Left lung (tissue), 4 donors: ENCODE measurements at regions not wholly inside any gene's neighbourhood (a gene's known extent, or its start where the extent isn't known, plus 50 kb on each side); places are given as distances from the start of the nearest gene placed in this dataset.

Experiments
- ATAC-seq: fragments of 200-7000 bp; cut with Tn5 transposase; one replicate; pipeline ENCODE4 v1.9.1; 2020; ENCODE audit warnings: moderate library complexity
- DNase-seq, 4 donors: peaks; one replicate each; pipeline ENCODE4 v3.0.0-alpha.2; 2013 to 2020
- H3K27ac ChIP-seq, 2 donors: fragments of 200-600 bp; sonication (generic) in 1 of 2; one replicate each; pipeline versions ENCODE4 v1.5.0 to v1.8.0; 2020 to 2021
- H3K27me3 ChIP-seq, 2 donors: fragments of 200-600 bp; sonication (generic) in 1 of 2; one replicate each; pipeline versions ENCODE4 v1.5.0 to v1.8.0; 2020 to 2021
- H3K36me3 ChIP-seq, 2 donors: fragments of 200-600 bp; sonication (generic) in 1 of 2; one replicate each; pipeline versions ENCODE4 v1.5.0 to v1.8.0; 2020 to 2021
- H3K4me1 ChIP-seq, 2 donors: fragments of 200-600 bp; one replicate each; pipeline ENCODE4 v1.8.0; 2021
- H3K4me3 ChIP-seq, 2 donors: fragments of 200-600 bp; sonication (generic) in 1 of 2; one replicate each; pipeline versions ENCODE4 v1.5.0 to v1.8.0; 2020 to 2021; ENCODE audit warnings: mild to moderate bottlenecking in 1 of 2
- H3K9me3 ChIP-seq, 2 donors: fragments of 200-600 bp; sonication (generic) in 1 of 2; one replicate each; pipeline versions ENCODE4 v1.5.0 to v1.8.0; 2020 to 2021
- intact Hi-C, 2 donors: fragments of 100-400 bp; cut with DNase I; formaldehyde crosslinking; loops; one replicate each; pipeline versions ENCODE4 v1.11.2 to v1.14.2; 2022
- TF ChIP-seq, protein P1 (sequence below), 2 donors: fragments of 200-600 bp; sonication (generic) in 1 of 2; IDR thresholded peaks; one replicate each; pipeline versions ENCODE4 v1.5.0 to v1.8.0; 2021; ENCODE audit warnings: antibody characterized with exemption in 2 of 2
- donor health status: DM: no; HTN: yes; CAD: no.
- donor health status: DM: no; HTN: no; CAD: no.

- Histone ChIP-seq H3K4me1 (peaks cover 0 to 7% of the 10 kb centered on the region in 2 donors), H3K9me3 (no peaks in the 10 kb centered on the region), H3K27me3 (peaks cover 21 to 64% of the 10 kb centered on the region in 2 donors), H3K4me3 (no peak overlapping the region), H3K36me3 (no peaks in the 10 kb centered on the region), H3K27ac (no peak overlapping the region)
- intact Hi-C loops, result no loop called here
- no peak for DNase-seq
- TF ChIP-seq, protein P1, sequence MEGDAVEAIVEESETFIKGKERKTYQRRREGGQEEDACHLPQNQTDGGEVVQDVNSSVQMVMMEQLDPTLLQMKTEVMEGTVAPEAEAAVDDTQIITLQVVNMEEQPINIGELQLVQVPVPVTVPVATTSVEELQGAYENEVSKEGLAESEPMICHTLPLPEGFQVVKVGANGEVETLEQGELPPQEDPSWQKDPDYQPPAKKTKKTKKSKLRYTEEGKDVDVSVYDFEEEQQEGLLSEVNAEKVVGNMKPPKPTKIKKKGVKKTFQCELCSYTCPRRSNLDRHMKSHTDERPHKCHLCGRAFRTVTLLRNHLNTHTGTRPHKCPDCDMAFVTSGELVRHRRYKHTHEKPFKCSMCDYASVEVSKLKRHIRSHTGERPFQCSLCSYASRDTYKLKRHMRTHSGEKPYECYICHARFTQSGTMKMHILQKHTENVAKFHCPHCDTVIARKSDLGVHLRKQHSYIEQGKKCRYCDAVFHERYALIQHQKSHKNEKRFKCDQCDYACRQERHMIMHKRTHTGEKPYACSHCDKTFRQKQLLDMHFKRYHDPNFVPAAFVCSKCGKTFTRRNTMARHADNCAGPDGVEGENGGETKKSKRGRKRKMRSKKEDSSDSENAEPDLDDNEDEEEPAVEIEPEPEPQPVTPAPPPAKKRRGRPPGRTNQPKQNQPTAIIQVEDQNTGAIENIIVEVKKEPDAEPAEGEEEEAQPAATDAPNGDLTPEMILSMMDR (IDR thresholded peaks at IDR 0.05), result no peak
- ATAC-seq, result no peak
Observed at GRCh38 chr13:112207129-112207528, 140.2 kb downstream of the SOX1 start.

DNA sequence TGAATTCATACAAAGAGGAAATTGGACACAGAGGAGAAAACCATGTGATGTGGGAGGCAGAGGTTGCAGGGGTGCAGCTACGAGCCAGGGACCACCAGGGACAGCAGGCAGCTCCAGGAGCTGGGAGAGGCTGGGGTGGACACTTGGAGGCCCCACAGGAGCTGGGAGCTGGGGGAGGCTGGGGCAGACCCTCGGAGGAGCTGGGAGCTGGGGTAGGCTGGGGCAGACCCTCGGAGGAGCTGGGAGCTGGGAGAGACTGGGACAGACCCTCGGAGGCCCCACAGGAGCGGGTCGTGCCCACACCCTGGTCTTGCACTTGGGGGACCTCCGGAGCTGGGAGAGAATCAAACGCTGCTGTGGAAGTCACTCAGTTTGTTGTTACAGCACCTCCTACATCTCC, 141.7 kb downstream of the SOX1 start:
- intact Hi-C loops, result no loop called here
- Histone ChIP-seq H3K27me3 (peaks cover 21 to 59% of the 10 kb centered on the region in 2 donors), H3K27ac (no peak overlapping the region), H3K4me3 (no peak overlapping the region), H3K36me3 (no peaks in the 10 kb centered on the region), H3K4me1 (peaks cover 0 to 7% of the 10 kb centered on the region in 2 donors), H3K9me3 (no peaks in the 10 kb centered on the region)
- TF ChIP-seq, protein P1 (IDR thresholded peaks at IDR 0.05), result no peak
- DNase-seq (no peak), ATAC-seq (no peak)

- no peaks in the 10 kb centered on the region for H3K36me3 ChIP-seq
- peaks cover 0 to 7% of the 10 kb centered on the region in 2 donors for H3K4me1 ChIP-seq
- H3K9me3 ChIP-seq, result no peaks in the 10 kb centered on the region
- intact Hi-C loops, result no loop called here
- peaks cover 21 to 57% of the 10 kb centered on the region in 2 donors for H3K27me3 ChIP-seq
- no peak for DNase-seq
- no peak overlapping the region for H3K27ac ChIP-seq
- TF ChIP-seq, protein P1 (IDR thresholded peaks at IDR 0.05), result no peak
- no peak for ATAC-seq
- H3K4me3 ChIP-seq, result no peak overlapping the region
Observed at GRCh38 chr13:112209266-112209665, 142.3 kb downstream of the SOX1 start.

DNA sequence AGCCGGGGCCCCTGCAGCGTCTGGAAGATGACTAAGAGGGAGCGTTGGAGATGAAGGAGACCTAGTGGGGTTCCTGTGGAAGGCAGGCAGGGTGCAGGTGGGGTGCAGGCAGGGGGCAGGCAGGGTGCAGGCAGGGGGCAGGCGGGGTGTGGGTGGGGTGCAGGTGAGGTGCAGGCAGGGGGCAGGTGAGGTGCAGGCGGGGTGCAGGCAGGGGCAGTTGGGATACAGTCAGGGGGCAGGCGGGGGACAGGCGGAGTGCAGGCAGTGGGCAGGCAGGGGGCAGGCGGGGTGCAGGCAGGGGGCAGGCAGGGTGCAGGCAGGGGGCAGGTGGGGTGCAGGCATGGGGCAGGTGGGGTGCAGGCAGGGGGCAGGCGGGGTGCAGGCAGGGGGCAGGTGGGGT, 142.8 kb downstream of the SOX1 start:
- no peak overlapping the region for H3K4me3 ChIP-seq
- H3K9me3 ChIP-seq, result no peaks in the 10 kb centered on the region
- DNase-seq, result no peak
- intact Hi-C loops, result no loop called here
- no peaks in the 10 kb centered on the region for H3K36me3 ChIP-seq
- H3K4me1 ChIP-seq, result peaks cover 0 to 5% of the 10 kb centered on the region in 2 donors
- no peak overlapping the region for H3K27ac ChIP-seq
- no peak for ATAC-seq
- TF ChIP-seq, protein P1 (IDR thresholded peaks at IDR 0.05), result no peak
- H3K27me3 ChIP-seq, result peaks cover 16 to 52% of the 10 kb centered on the region in 2 donors

DNA sequence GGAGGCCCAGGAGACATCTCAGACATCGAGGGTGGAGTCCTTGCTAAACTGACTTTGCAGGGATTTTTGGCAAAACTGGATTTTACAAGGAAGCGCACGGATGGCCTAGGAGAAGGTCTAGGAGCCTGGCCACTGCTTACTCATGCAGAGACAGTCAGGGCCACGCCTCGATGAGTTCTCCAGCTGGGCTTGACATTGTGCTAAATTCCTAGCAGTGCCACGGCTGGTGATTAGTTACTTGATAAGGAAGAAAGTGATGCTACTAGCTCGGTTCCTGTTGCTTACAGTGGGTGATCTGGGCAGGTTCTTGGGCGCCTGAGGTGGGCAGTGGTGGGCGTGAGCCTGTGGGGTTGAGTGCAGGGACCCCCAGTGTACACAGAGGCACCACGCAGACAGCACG, 143.4 kb downstream of the SOX1 start:
- no peaks in the 10 kb centered on the region for H3K9me3 ChIP-seq
- DNase-seq, result peak in 1 of 4 donors; percentile 35
- H3K4me3 ChIP-seq, result no peak overlapping the region
- ATAC-seq, result no peak
- no peak overlapping the region for H3K27ac ChIP-seq
- H3K4me1 ChIP-seq, result no peaks in the 10 kb centered on the region
- no peaks in the 10 kb centered on the region for H3K36me3 ChIP-seq
- H3K27me3 ChIP-seq, result peaks cover 11 to 47% of the 10 kb centered on the region in 2 donors
- intact Hi-C loops, result no loop called here
- TF ChIP-seq, protein P1 (IDR thresholded peaks at IDR 0.05), result no peak
